ENCODE measurements at regions not wholly inside any gene's neighbourhood (a gene's known extent, or its start where the extent isn't known, plus 50 kb on each side); places are given as distances from the start of the nearest gene placed in this dataset.
"Not testable (repeated sequence)": the region's sequence is repeated elsewhere in the genome, so short reads cannot be mapped to it uniquely, and the experiment has no call there.

GRCh38 chr6:120945905-120946594 lies 388.2 kb downstream of the TBC1D32 start:
- Mint-ChIP-seq H3K27ac (no peak overlapping the region), H3K9me3 (no peaks in the 10 kb centered on the region), H3K4me3 (no peak overlapping the region), H3K36me3 (ENCODE audit: low read depth) (no peaks in the 10 kb centered on the region), H3K4me1 (ENCODE audit: low read depth) (no peaks in the 10 kb centered on the region), H3K27me3 (ENCODE audit: low read depth) (no peaks in the 10 kb centered on the region)

GRCh38 chr6:120938876-120939472 lies 395.3 kb downstream of the TBC1D32 start:
- H3K4me3 Mint-ChIP-seq, result no peak overlapping the region
- H3K9me3 Mint-ChIP-seq, result no peaks in the 10 kb centered on the region
- no peak overlapping the region for H3K27ac Mint-ChIP-seq

GRCh38 chr6:120938164-120938875 lies 396.0 kb downstream of the TBC1D32 start:
- H3K4me3 Mint-ChIP-seq, result no peak overlapping the region
- H3K4me1 Mint-ChIP-seq (ENCODE audit: low read depth), result no peaks in the 10 kb centered on the region
- no peaks in the 10 kb centered on the region for H3K9me3 Mint-ChIP-seq
- H3K27ac Mint-ChIP-seq, result no peak overlapping the region
- no peaks in the 10 kb centered on the region for H3K27me3 Mint-ChIP-seq (ENCODE audit: low read depth)
- no peaks in the 10 kb centered on the region for H3K36me3 Mint-ChIP-seq (ENCODE audit: low read depth)

More at GRCh38 chr6:120938876-120939472, 395.3 kb downstream of the TBC1D32 start:
- Mint-ChIP-seq H3K4me1 (ENCODE audit: low read depth) (no peaks in the 10 kb centered on the region), H3K27me3 (ENCODE audit: low read depth) (no peaks in the 10 kb centered on the region), H3K36me3 (ENCODE audit: low read depth) (no peaks in the 10 kb centered on the region)

- H3K4me3 Mint-ChIP-seq, result no peak overlapping the region
- no peaks in the 10 kb centered on the region for H3K4me1 Mint-ChIP-seq (ENCODE audit: low read depth)
- no peaks in the 10 kb centered on the region for H3K9me3 Mint-ChIP-seq
- H3K27ac Mint-ChIP-seq, result no peak overlapping the region
- H3K36me3 Mint-ChIP-seq (ENCODE audit: low read depth), result no peaks in the 10 kb centered on the region
- no peaks in the 10 kb centered on the region for H3K27me3 Mint-ChIP-seq (ENCODE audit: low read depth)
Measured at GRCh38 chr6:120935908-120936307, 398.4 kb downstream of the TBC1D32 start.

GRCh38 chr6:120935016-120935415 lies 399.3 kb downstream of the TBC1D32 start:
- Mint-ChIP-seq H3K9me3 (no peaks in the 10 kb centered on the region), H3K4me1 (ENCODE audit: low read depth) (no peaks in the 10 kb centered on the region), H3K36me3 (ENCODE audit: low read depth) (no peaks in the 10 kb centered on the region), H3K27me3 (ENCODE audit: low read depth) (no peaks in the 10 kb centered on the region), H3K4me3 (no peak overlapping the region), H3K27ac (no peak overlapping the region)

GRCh38 chr6:120931520-120932180 lies 402.6 kb downstream of the TBC1D32 start:
- H3K36me3 Mint-ChIP-seq (ENCODE audit: low read depth); H3K4me1 Mint-ChIP-seq (ENCODE audit: low read depth); H3K27ac Mint-ChIP-seq; H3K4me3 Mint-ChIP-seq; H3K27me3 Mint-ChIP-seq (ENCODE audit: low read depth); H3K9me3 Mint-ChIP-seq: not testable (repeated sequence)

- not testable (repeated sequence) for H3K27me3 Mint-ChIP-seq (ENCODE audit: low read depth); H3K4me1 Mint-ChIP-seq (ENCODE audit: low read depth); H3K27ac Mint-ChIP-seq; H3K9me3 Mint-ChIP-seq; H3K36me3 Mint-ChIP-seq (ENCODE audit: low read depth); H3K4me3 Mint-ChIP-seq
Measured at GRCh38 chr6:120930500-120930899, 403.8 kb downstream of the TBC1D32 start.

- H3K4me1 Mint-ChIP-seq (ENCODE audit: low read depth), result no peaks in the 10 kb centered on the region
- no peak overlapping the region for H3K27ac Mint-ChIP-seq
- H3K9me3 Mint-ChIP-seq, result no peaks in the 10 kb centered on the region
- no peaks in the 10 kb centered on the region for H3K27me3 Mint-ChIP-seq (ENCODE audit: low read depth)
- no peak overlapping the region for H3K4me3 Mint-ChIP-seq
- no peaks in the 10 kb centered on the region for H3K36me3 Mint-ChIP-seq (ENCODE audit: low read depth)
Measured at GRCh38 chr6:120924214-120924613, 410.1 kb downstream of the TBC1D32 start.

GRCh38 chr6:120918137-120918536 lies 416.1 kb downstream of the TBC1D32 start:
- H3K27me3 Mint-ChIP-seq (ENCODE audit: low read depth), result no peaks in the 10 kb centered on the region
- peaks cover 3% of the 10 kb centered on the region for H3K4me1 Mint-ChIP-seq (ENCODE audit: low read depth)
- H3K36me3 Mint-ChIP-seq (ENCODE audit: low read depth), result no peaks in the 10 kb centered on the region
- no peak overlapping the region for H3K27ac Mint-ChIP-seq
- no peak overlapping the region for H3K4me3 Mint-ChIP-seq
- peaks cover 3% of the 10 kb centered on the region for H3K9me3 Mint-ChIP-seq

- H3K4me1 Mint-ChIP-seq (ENCODE audit: low read depth), result peaks cover 3% of the 10 kb centered on the region
- peaks cover 3% of the 10 kb centered on the region for H3K9me3 Mint-ChIP-seq
- no peaks in the 10 kb centered on the region for H3K36me3 Mint-ChIP-seq (ENCODE audit: low read depth)
- H3K27me3 Mint-ChIP-seq (ENCODE audit: low read depth), result no peaks in the 10 kb centered on the region
- no peak overlapping the region for H3K27ac Mint-ChIP-seq
- no peak overlapping the region for H3K4me3 Mint-ChIP-seq
Measured at GRCh38 chr6:120916844-120917243, 417.4 kb downstream of the TBC1D32 start.

- no peaks in the 10 kb centered on the region for H3K36me3 Mint-ChIP-seq (ENCODE audit: low read depth)
- H3K4me1 Mint-ChIP-seq (ENCODE audit: low read depth), result peaks cover 3% of the 10 kb centered on the region
- H3K27ac Mint-ChIP-seq, result no peak overlapping the region
- H3K4me3 Mint-ChIP-seq, result no peak overlapping the region
- H3K27me3 Mint-ChIP-seq (ENCODE audit: low read depth), result no peaks in the 10 kb centered on the region
- H3K9me3 Mint-ChIP-seq, result peaks cover 3% of the 10 kb centered on the region
Measured at GRCh38 chr6:120913486-120913885, 420.8 kb downstream of the TBC1D32 start.

GRCh38 chr6:120908767-120909166 lies 425.5 kb downstream of the TBC1D32 start:
- Mint-ChIP-seq H3K9me3 (no peaks in the 10 kb centered on the region), H3K27me3 (ENCODE audit: low read depth) (no peaks in the 10 kb centered on the region), H3K4me1 (ENCODE audit: low read depth) (no peaks in the 10 kb centered on the region), H3K4me3 (no peak overlapping the region), H3K36me3 (ENCODE audit: low read depth) (no peaks in the 10 kb centered on the region), H3K27ac (no peak overlapping the region)

GRCh38 chr6:120903836-120904235 lies 430.4 kb downstream of the TBC1D32 start:
- no peaks in the 10 kb centered on the region for H3K9me3 Mint-ChIP-seq
- H3K4me1 Mint-ChIP-seq (ENCODE audit: low read depth), result no peaks in the 10 kb centered on the region
- H3K4me3 Mint-ChIP-seq, result no peak overlapping the region
- no peaks in the 10 kb centered on the region for H3K36me3 Mint-ChIP-seq (ENCODE audit: low read depth)
- H3K27me3 Mint-ChIP-seq (ENCODE audit: low read depth), result no peaks in the 10 kb centered on the region
- H3K27ac Mint-ChIP-seq, result no peak overlapping the region

GRCh38 chr6:120899932-120900331 lies 434.3 kb downstream of the TBC1D32 start:
- H3K4me3 Mint-ChIP-seq, result no peak overlapping the region
- H3K4me1 Mint-ChIP-seq (ENCODE audit: low read depth), result no peaks in the 10 kb centered on the region
- H3K27me3 Mint-ChIP-seq (ENCODE audit: low read depth), result no peaks in the 10 kb centered on the region
- no peaks in the 10 kb centered on the region for H3K36me3 Mint-ChIP-seq (ENCODE audit: low read depth)
- no peak overlapping the region for H3K27ac Mint-ChIP-seq
- H3K9me3 Mint-ChIP-seq, result peaks cover 3% of the 10 kb centered on the region

GRCh38 chr6:120894077-120894476 lies 440.2 kb downstream of the TBC1D32 start:
- peaks cover 20% of the 10 kb centered on the region for H3K9me3 Mint-ChIP-seq
- no peak overlapping the region for H3K27ac Mint-ChIP-seq
- no peaks in the 10 kb centered on the region for H3K4me1 Mint-ChIP-seq (ENCODE audit: low read depth)
- H3K36me3 Mint-ChIP-seq (ENCODE audit: low read depth), result no peaks in the 10 kb centered on the region
- no peak overlapping the region for H3K4me3 Mint-ChIP-seq
- no peaks in the 10 kb centered on the region for H3K27me3 Mint-ChIP-seq (ENCODE audit: low read depth)

Data from T-helper 1 cell treated with Interleukin-12 subunit alpha and Interleukin-12 subunit beta and Interleukin-4 antibody, amounts not matched to agents 30 μg/mL and 1 μg/mL, for 36 hours (primary cell).